ENCODE measurements at regions not wholly inside any gene's neighbourhood (a gene's known extent, or its start where the extent isn't known, plus 50 kb on each side); places are given as distances from the start of the nearest gene placed in this dataset.

GRCh38 chr9:78839252-78839651, 542.3 kb downstream of the PSAT1 start:
- no peak overlapping the region for H3K27ac ChIP-seq
- H3K36me3 ChIP-seq: no peaks in the 10 kb centered on the region
- H3K27me3 ChIP-seq: no peaks in the 10 kb centered on the region

GRCh38 chr9:78848061-78848460, 551.1 kb downstream of the PSAT1 start:
- TF ChIP-seq CTCF (IDR thresholded peaks at IDR 0.05) (no peak), POLR2A (IDR thresholded peaks at IDR 0.05) (no peak)
- Histone ChIP-seq H3K27ac (no peak overlapping the region), H3K4me3 (no peak overlapping the region), H3K36me3 (no peaks in the 10 kb centered on the region), H3K4me1 (no peaks in the 10 kb centered on the region), H3K27me3 (no peaks in the 10 kb centered on the region), H3K9me3 (no peaks in the 10 kb centered on the region)
- intact Hi-C loops (cut with DNase I; ENCODE audit: low total_unique reads): no loop called here
- no peak for DNase-seq

More at GRCh38 chr9:78839252-78839651, 542.3 kb downstream of the PSAT1 start:
- no peak for TF ChIP-seq CTCF (IDR thresholded peaks at IDR 0.05)
- no peak for TF ChIP-seq POLR2A (IDR thresholded peaks at IDR 0.05)
- H3K4me1 ChIP-seq: no peaks in the 10 kb centered on the region
- no peak for DNase-seq
- no peaks in the 10 kb centered on the region for H3K9me3 ChIP-seq
- H3K4me3 ChIP-seq: no peak overlapping the region
- intact Hi-C loops (cut with DNase I; ENCODE audit: low total_unique reads): no loop called here

- no peaks in the 10 kb centered on the region for H3K36me3 ChIP-seq
- TF ChIP-seq CTCF (IDR thresholded peaks at IDR 0.05): no peak
- no peak for TF ChIP-seq POLR2A (IDR thresholded peaks at IDR 0.05)
- H3K27me3 ChIP-seq: no peaks in the 10 kb centered on the region
- H3K27ac ChIP-seq: no peak overlapping the region
- DNase-seq: no peak
- no peaks in the 10 kb centered on the region for H3K9me3 ChIP-seq
- no peak overlapping the region for H3K4me3 ChIP-seq
- no peaks in the 10 kb centered on the region for H3K4me1 ChIP-seq
- intact Hi-C loops (cut with DNase I; ENCODE audit: low total_unique reads): no loop called here
Observed at GRCh38 chr9:78856144-78856543, 559.2 kb downstream of the PSAT1 start.

- TF ChIP-seq CTCF (IDR thresholded peaks at IDR 0.05) (no peak), POLR2A (IDR thresholded peaks at IDR 0.05) (no peak)
- intact Hi-C loops (cut with DNase I; ENCODE audit: low total_unique reads): no loop called here
- Histone ChIP-seq H3K36me3 (no peaks in the 10 kb centered on the region), H3K27me3 (no peaks in the 10 kb centered on the region), H3K4me3 (no peak overlapping the region), H3K9me3 (no peaks in the 10 kb centered on the region), H3K27ac (no peak overlapping the region), H3K4me1 (no peaks in the 10 kb centered on the region)
- DNase-seq: no peak
Observed at GRCh38 chr9:78856781-78857180, 559.9 kb downstream of the PSAT1 start.

GRCh38 chr9:78857373-78858225, 560.7 kb downstream of the PSAT1 start:
- TF ChIP-seq POLR2A (IDR thresholded peaks at IDR 0.05) (no peak), CTCF (IDR thresholded peaks at IDR 0.05) (no peak)
- Histone ChIP-seq H3K4me3 (no peak overlapping the region), H3K9me3 (no peaks in the 10 kb centered on the region), H3K36me3 (no peaks in the 10 kb centered on the region), H3K4me1 (no peaks in the 10 kb centered on the region), H3K27me3 (no peaks in the 10 kb centered on the region), H3K27ac (no peak overlapping the region)
- no peak for DNase-seq
- intact Hi-C loops (cut with DNase I; ENCODE audit: low total_unique reads): no loop called here

All from uterus (tissue), 3 donors.